ENCODE measurements at regions not wholly inside any gene's neighbourhood (a gene's known extent, or its start where the extent isn't known, plus 50 kb on each side); places are given as distances from the start of the nearest gene placed in this dataset.

- no peak overlapping the region for H3K27ac ChIP-seq
- TF ChIP-seq ZFX (IDR thresholded peaks at IDR 0.05): no peak
- TF ChIP-seq CTCF (conservative IDR thresholded peaks at IDR 0.05): no peak
Measured at GRCh38 chr18:29169599-29169998, 992.7 kb upstream of the CDH2 start.

- no peak overlapping the region for H3K27ac ChIP-seq
Measured at GRCh38 chr18:29164993-29165599, 988.2 kb upstream of the CDH2 start.

GRCh38 chr18:29164020-29164706 is 987.2 kb upstream of the CDH2 start:
- no peak overlapping the region for H3K27ac ChIP-seq
- TF ChIP-seq ZFX (IDR thresholded peaks at IDR 0.05): no peak
- TF ChIP-seq CTCF (conservative IDR thresholded peaks at IDR 0.05): no peak

More at GRCh38 chr18:29164993-29165599, 988.2 kb upstream of the CDH2 start:
- TF ChIP-seq CTCF (conservative IDR thresholded peaks at IDR 0.05) (no peak), ZFX (IDR thresholded peaks at IDR 0.05) (no peak)

GRCh38 chr18:29163596-29163995 is 986.7 kb upstream of the CDH2 start:
- no peak overlapping the region for H3K27ac ChIP-seq
- TF ChIP-seq ZFX (IDR thresholded peaks at IDR 0.05): no peak
- TF ChIP-seq CTCF (conservative IDR thresholded peaks at IDR 0.05): no peak

GRCh38 chr18:29161429-29161828 is 984.5 kb upstream of the CDH2 start:
- TF ChIP-seq CTCF (conservative IDR thresholded peaks at IDR 0.05) (no peak), ZFX (IDR thresholded peaks at IDR 0.05) (no peak)
- H3K27ac ChIP-seq: no peak overlapping the region

- no peak overlapping the region for H3K27ac ChIP-seq
- TF ChIP-seq ZFX (IDR thresholded peaks at IDR 0.05) (no peak), CTCF (conservative IDR thresholded peaks at IDR 0.05) (no peak)
Measured at GRCh38 chr18:29160170-29160569, 983.2 kb upstream of the CDH2 start.

- TF ChIP-seq CTCF (conservative IDR thresholded peaks at IDR 0.05) (no peak), ZFX (IDR thresholded peaks at IDR 0.05) (no peak)
Measured at GRCh38 chr18:29157905-29158304, 981.0 kb upstream of the CDH2 start.

More at GRCh38 chr18:29157905-29158304, 981.0 kb upstream of the CDH2 start:
- no peak overlapping the region for H3K27ac ChIP-seq
